Glutamatergic neuron (in vitro differentiated cells): ENCODE measurements at regions not wholly inside any gene's neighbourhood (a gene's known extent, or its start where the extent isn't known, plus 50 kb on each side); places are given as distances from the start of the nearest gene placed in this dataset.

Source experiments
- DNase-seq: peaks from one replicate; pipeline ENCODE4 v3.0.0; 2022
- H3K27ac Mint-ChIP-seq: one replicate; pipeline ENCODE4 v1.8.0; 2020; ENCODE audit warnings: mild to moderate bottlenecking, mixed read lengths, inconsistent platforms; ENCODE audit not compliant: unreplicated experiment
- H3K27me3 Mint-ChIP-seq: one replicate; pipeline ENCODE4 v1.8.0; 2020; ENCODE audit warnings: mild to moderate bottlenecking, moderate library complexity, mixed read lengths, inconsistent platforms; ENCODE audit not compliant: unreplicated experiment
- H3K36me3 Mint-ChIP-seq: one replicate; pipeline ENCODE4 v1.8.0; 2020; ENCODE audit warnings: mild to moderate bottlenecking, mixed read lengths, inconsistent platforms; ENCODE audit not compliant: unreplicated experiment
- H3K4me1 Mint-ChIP-seq: one replicate; pipeline ENCODE4 v1.8.0; 2020; ENCODE audit warnings: mild to moderate bottlenecking, low read depth, mixed read lengths, inconsistent platforms; ENCODE audit not compliant: unreplicated experiment
- H3K4me3 Mint-ChIP-seq: one replicate; pipeline ENCODE4 v1.8.0; 2020; ENCODE audit warnings: mild to moderate bottlenecking, mixed read lengths, inconsistent platforms; ENCODE audit not compliant: unreplicated experiment
- H3K9me3 Mint-ChIP-seq: one replicate; pipeline ENCODE4 v1.8.0; 2020; ENCODE audit warnings: mild to moderate bottlenecking, moderate library complexity, mixed read lengths, inconsistent platforms; ENCODE audit not compliant: unreplicated experiment
- TF ChIP-seq, protein P1 (sequence below): fragments of 200-600 bp; sonication (generic); IDR thresholded peaks from one replicate; pipeline ENCODE4 v1.5.0; 2021; ENCODE audit not compliant: partially characterized antibody, unreplicated experiment

DNA sequence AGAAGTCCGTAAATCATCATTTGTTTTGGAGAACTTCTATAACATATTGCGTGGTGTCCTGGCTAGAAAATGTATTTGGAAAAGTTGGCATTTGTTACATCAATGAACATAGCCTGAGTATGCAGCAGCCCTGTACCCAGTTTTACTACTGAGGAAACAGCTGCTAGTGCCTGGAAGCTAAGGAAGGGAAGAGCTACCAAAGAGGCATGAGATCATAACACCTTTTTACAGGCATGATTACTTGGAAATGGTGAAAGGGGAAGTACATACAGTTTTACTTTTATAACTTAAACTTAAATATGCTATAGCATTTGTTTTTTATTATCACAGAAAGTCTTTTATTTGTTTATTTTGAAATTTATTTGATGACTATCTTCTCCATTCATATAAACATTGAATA is 128.4 kb upstream of the MC4R start:
- TF ChIP-seq, protein P1, sequence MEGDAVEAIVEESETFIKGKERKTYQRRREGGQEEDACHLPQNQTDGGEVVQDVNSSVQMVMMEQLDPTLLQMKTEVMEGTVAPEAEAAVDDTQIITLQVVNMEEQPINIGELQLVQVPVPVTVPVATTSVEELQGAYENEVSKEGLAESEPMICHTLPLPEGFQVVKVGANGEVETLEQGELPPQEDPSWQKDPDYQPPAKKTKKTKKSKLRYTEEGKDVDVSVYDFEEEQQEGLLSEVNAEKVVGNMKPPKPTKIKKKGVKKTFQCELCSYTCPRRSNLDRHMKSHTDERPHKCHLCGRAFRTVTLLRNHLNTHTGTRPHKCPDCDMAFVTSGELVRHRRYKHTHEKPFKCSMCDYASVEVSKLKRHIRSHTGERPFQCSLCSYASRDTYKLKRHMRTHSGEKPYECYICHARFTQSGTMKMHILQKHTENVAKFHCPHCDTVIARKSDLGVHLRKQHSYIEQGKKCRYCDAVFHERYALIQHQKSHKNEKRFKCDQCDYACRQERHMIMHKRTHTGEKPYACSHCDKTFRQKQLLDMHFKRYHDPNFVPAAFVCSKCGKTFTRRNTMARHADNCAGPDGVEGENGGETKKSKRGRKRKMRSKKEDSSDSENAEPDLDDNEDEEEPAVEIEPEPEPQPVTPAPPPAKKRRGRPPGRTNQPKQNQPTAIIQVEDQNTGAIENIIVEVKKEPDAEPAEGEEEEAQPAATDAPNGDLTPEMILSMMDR = no peak
- Mint-ChIP-seq H3K27ac (no peak overlapping the region), H3K4me3 (no peak overlapping the region), H3K36me3 (no peaks in the 10 kb centered on the region), H3K4me1 (peaks cover 11% of the 10 kb centered on the region), H3K27me3 (peaks cover 7% of the 10 kb centered on the region), H3K9me3 (peaks cover 8% of the 10 kb centered on the region)
- DNase-seq = no peak

DNA sequence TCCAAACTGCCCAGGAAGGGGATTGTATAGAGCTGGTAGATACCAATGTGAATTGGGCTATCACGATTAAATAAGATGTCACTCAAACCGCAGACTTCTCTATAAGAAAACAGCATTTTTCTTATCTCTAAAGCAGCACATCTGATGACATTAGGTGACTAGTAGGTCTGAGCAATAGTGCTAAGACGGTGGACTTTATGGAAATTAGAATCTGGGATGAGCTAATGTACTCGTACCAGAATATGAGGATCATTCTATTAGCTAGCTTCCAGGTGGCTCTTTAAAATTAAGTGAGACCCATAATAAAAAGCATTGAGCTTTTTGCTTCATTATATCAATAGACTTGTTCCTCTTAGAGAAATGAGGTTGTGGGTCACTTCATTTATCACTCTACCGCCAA is 130.0 kb upstream of the MC4R start:
- TF ChIP-seq, protein P1 = no peak
- no peak overlapping the region for H3K27ac Mint-ChIP-seq
- no peaks in the 10 kb centered on the region for H3K36me3 Mint-ChIP-seq
- no peak for DNase-seq
- H3K27me3 Mint-ChIP-seq = peaks cover 10% of the 10 kb centered on the region
- peaks cover 21% of the 10 kb centered on the region for H3K4me1 Mint-ChIP-seq
- peaks cover 8% of the 10 kb centered on the region for H3K9me3 Mint-ChIP-seq
- no peak overlapping the region for H3K4me3 Mint-ChIP-seq

DNA sequence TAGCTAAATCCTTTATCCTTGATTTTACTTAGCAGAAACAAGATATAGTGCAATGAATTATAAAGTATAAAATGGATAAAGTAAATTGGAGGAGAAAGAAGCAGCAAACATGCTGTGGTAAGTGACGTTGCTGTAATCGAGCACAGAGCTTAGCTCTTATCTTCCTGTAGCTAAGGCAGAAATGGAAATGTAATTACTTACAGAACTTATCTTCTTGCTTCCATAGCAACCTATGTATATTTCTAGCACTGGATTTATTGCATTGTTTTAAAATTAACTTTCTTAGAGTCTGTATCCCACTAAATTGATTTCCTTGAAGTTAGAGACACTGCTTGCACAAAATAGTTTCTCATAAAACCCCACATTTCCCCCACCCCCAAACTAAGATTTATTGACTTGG is 130.6 kb upstream of the MC4R start:
- Mint-ChIP-seq H3K4me1 (peaks cover 27% of the 10 kb centered on the region), H3K27me3 (peaks cover 10% of the 10 kb centered on the region), H3K4me3 (no peak overlapping the region), H3K9me3 (peaks cover 8% of the 10 kb centered on the region), H3K27ac (no peak overlapping the region), H3K36me3 (no peaks in the 10 kb centered on the region)
- TF ChIP-seq, protein P1 = no peak
- DNase-seq = no peak

DNA sequence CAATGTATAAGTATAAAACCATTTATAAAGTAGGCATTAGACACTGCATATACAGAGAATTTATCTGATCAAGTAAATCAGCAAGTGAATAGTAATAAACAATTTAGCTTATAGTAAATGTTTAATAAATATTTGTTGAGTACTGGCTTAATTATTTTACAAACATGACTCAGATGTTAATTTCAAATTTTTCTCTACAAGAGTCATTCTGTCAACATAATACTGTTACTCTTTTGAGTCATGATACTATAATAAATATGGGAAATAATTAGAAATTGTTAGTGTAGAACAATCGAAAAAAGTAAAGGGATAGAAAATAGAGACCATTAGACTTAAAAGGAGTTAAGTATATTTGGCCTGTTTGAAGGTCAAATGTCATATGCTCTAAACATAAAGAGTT is 133.6 kb upstream of the MC4R start:
- peaks cover 8% of the 10 kb centered on the region for H3K9me3 Mint-ChIP-seq
- TF ChIP-seq, protein P1 = no peak
- no peaks in the 10 kb centered on the region for H3K36me3 Mint-ChIP-seq
- peaks cover 10% of the 10 kb centered on the region for H3K27me3 Mint-ChIP-seq
- H3K27ac Mint-ChIP-seq = peak overlapping the region; percentile 30
- no peak for DNase-seq
- H3K4me3 Mint-ChIP-seq = no peak overlapping the region
- H3K4me1 Mint-ChIP-seq = peaks cover 45% of the 10 kb centered on the region

DNA sequence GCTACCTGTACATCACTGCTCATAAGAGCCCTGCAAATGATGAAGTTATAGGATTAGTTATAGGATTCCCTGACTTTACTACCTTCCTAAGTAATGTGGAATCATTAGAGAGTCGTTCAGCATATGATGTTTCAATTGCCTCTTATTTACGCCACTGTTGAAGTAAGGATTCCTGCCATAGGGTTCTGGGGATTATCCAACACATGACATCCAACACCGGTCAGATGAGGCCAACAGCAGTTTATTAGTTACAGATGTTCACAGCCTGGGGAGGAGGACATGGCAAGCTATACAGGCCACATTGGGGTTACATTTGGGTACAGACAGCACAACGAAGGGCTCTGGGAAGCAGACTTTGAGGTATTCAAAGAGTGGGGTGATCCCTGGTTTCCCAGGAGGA is 134.1 kb upstream of the MC4R start:
- H3K27ac Mint-ChIP-seq = peak overlapping the region; percentile 30

More for the DNA sequence above, 134.1 kb upstream of the MC4R start:
- no peak for DNase-seq
- Mint-ChIP-seq H3K27me3 (peaks cover 10% of the 10 kb centered on the region), H3K36me3 (no peaks in the 10 kb centered on the region), H3K4me1 (peaks cover 45% of the 10 kb centered on the region), H3K4me3 (no peak overlapping the region), H3K9me3 (peaks cover 8% of the 10 kb centered on the region)
- TF ChIP-seq, protein P1 = no peak
